GM12878 (cell line): ENCODE measurements at regions not wholly inside any gene's neighbourhood (a gene's known extent, or its start where the extent isn't known, plus 50 kb on each side); places are given as distances from the start of the nearest gene placed in this dataset.

Experiments used
- ATAC-seq: fragments of 200-7000 bp; cut with Tn5 transposase; 3 replicates; pipeline ENCODE4 v1.9.1; 2020; ENCODE audit warnings: mild to moderate bottlenecking, moderate library complexity
- BruUV-seq: library from RNA; stranded (reverse); fragments of 400-500 nt; replicated peaks from 2 replicates; lab custom pipeline; 2021; lab: Mats Ljungman, UMichigan
- CTCF ChIA-PET: fragments of 300-600 bp; sonication (Branson Sonifier 250); formaldehyde crosslinking; extraction: SDS; loops from one replicate; lab custom pipeline; 2021; ENCODE audit warnings: inconsistent platforms; lab: Yijun Ruan, JAX
- POLR2A ChIA-PET: fragments of 350-600 bp; formaldehyde crosslinking; extraction: SDS; loops from one replicate; lab custom pipeline; 2021; ENCODE audit warnings: inconsistent platforms; lab: Charles Lee
- RAD21 ChIA-PET: fragments of 300-600 bp; sonication (Branson Sonifier 250); formaldehyde crosslinking; loops from one replicate; lab custom pipeline; 2023; ENCODE audit warnings: antibody characterized with exemption; ENCODE audit not compliant: unreplicated experiment; lab: Charles Lee
- SMC1A ChIA-PET: fragments of 300-600 bp; sonication (Branson Sonifier 250); formaldehyde crosslinking; loops from one replicate; lab custom pipeline; 2023; ENCODE audit not compliant: unreplicated experiment, uncharacterized antibody; lab: Charles Lee
- DNase-seq: peaks from one replicate; pipeline ENCODE4 v3.0.0-alpha.2; 2011; ENCODE audit warnings: low read depth, low spot score
- FAIRE-seq: peaks from 3 replicates; lab custom pipeline; 2011; peaks lifted over from hg19 to GRCh38; lab: Jason Lieb, UNC
- H2AFZ ChIP-seq: 2 replicates; pipeline ENCODE4 v1.6.0; 2011; ENCODE audit warnings: low read depth, low read length, control low read depth; ENCODE audit not compliant: control insufficient read depth
- H3K27ac ChIP-seq: 2 replicates; pipeline ENCODE4 v1.5.1; 2011; ENCODE audit warnings: control low read depth; ENCODE audit not compliant: control insufficient read depth, insufficient read depth
- H3K27me3 ChIP-seq, 2 experiments: replicated peaks in 1 of 2; 2 replicates each; pipeline versions ENCODE4 v1.6.0 to v1.6.1; 2011; ENCODE audit warnings: low read length in 1 of 2; ENCODE audit not compliant: control insufficient read depth in 2 of 2, insufficient read depth in 2 of 2
- H3K36me3 ChIP-seq, 2 experiments: 2 replicates each; pipeline ENCODE4 v1.5.1; 2011; ENCODE audit warnings: low read length in 1 of 2; ENCODE audit not compliant: control insufficient read depth in 2 of 2, insufficient read depth in 2 of 2
- H3K4me1 ChIP-seq: 2 replicates; pipeline ENCODE4 v1.6.1; 2011; ENCODE audit warnings: mild to moderate bottlenecking, low read length, moderate library complexity, mixed read lengths; ENCODE audit not compliant: control insufficient read depth, insufficient read depth
- H3K4me2 ChIP-seq: 2 replicates; pipeline ENCODE4 v1.6.0; 2011; ENCODE audit warnings: control low read depth; ENCODE audit not compliant: control insufficient read depth, insufficient read depth
- H3K4me3 ChIP-seq: fragments of 200-600 bp; sonication (generic); 2 replicates; pipeline ENCODE4 v1.5.1; 2016
- H3K79me2 ChIP-seq: 2 replicates; pipeline ENCODE4 v1.6.0; 2011; ENCODE audit warnings: low read length; ENCODE audit not compliant: control insufficient read depth, insufficient read depth
- H3K9ac ChIP-seq: 2 replicates; pipeline ENCODE4 v1.8.0; 2011; ENCODE audit warnings: low read length, control low read depth, mixed read lengths; ENCODE audit not compliant: control insufficient read depth, insufficient read depth
- H3K9me3 ChIP-seq: replicated peaks from 3 replicates; pipeline ENCODE4 v1.5.1; 2011; ENCODE audit warnings: mild to moderate bottlenecking, low read length; ENCODE audit not compliant: control insufficient read depth, insufficient read depth
- H4K20me1 ChIP-seq: 2 replicates; pipeline ENCODE4 v1.6.0; 2011; ENCODE audit not compliant: control insufficient read depth, insufficient read depth
- BRCA1 ChIP-seq: IDR thresholded peaks from 2 replicates; pipeline ENCODE4 v1.6.1; 2011; ENCODE audit warnings: low read depth, low read length, improper control_type of control experiment
- DPF2 ChIP-seq: fragments of 450-650 bp; IDR thresholded peaks from 2 replicates; pipeline ENCODE4 v1.6.1; 2017; ENCODE audit warnings: mild to moderate bottlenecking
- EED ChIP-seq: sonication (generic); IDR thresholded peaks from 2 replicates; pipeline ENCODE4 v1.6.1; 2016; ENCODE audit warnings: antibody characterized with exemption, low read depth
- FOS ChIP-seq: IDR thresholded peaks from 3 replicates; pipeline ENCODE4 v1.6.1; 2011; ENCODE audit warnings: borderline replicate concordance; ENCODE audit not compliant: insufficient read length; ENCODE audit errors: extremely low read depth
- JUND ChIP-seq: IDR thresholded peaks from 2 replicates; pipeline ENCODE4 v1.6.1; 2012; ENCODE audit warnings: low read depth, mild to moderate bottlenecking, low read length, improper control_type of control experiment, moderate library complexity
- KLF5 ChIP-seq: fragments of 450-650 bp; IDR thresholded peaks from 2 replicates; pipeline ENCODE4 v1.6.1; 2014; ENCODE audit warnings: mild to moderate bottlenecking; ENCODE audit not compliant: partially characterized antibody
- MTA2 ChIP-seq: fragments of 450-650 bp; IDR thresholded peaks from 2 replicates; pipeline ENCODE4 v1.6.1; 2016; ENCODE audit warnings: low read depth, mild to moderate bottlenecking, moderate library complexity
- NFYA ChIP-seq: IDR thresholded peaks from 2 replicates; pipeline ENCODE4 v1.6.1; 2011; ENCODE audit warnings: low read depth, mild to moderate bottlenecking, low read length, improper control_type of control experiment, borderline replicate concordance
- PAX5 ChIP-seq: IDR thresholded peaks from 2 replicates; pipeline ENCODE4 v1.6.1; 2011; ENCODE audit warnings: low read depth, low read length, borderline replicate concordance
- SIN3A ChIP-seq: IDR thresholded peaks from 2 replicates; pipeline ENCODE4 v1.6.1; 2012; ENCODE audit warnings: low read depth, low read length, improper control_type of control experiment
- SKIL ChIP-seq: fragments of 450-650 bp; IDR thresholded peaks from 2 replicates; pipeline ENCODE4 v1.6.1; 2017; ENCODE audit warnings: mild to moderate bottlenecking, low read depth, inconsistent platforms; ENCODE audit not compliant: poor library complexity, severe bottlenecking
- SMAD1 ChIP-seq: fragments of 450-650 bp; IDR thresholded peaks from 2 replicates; pipeline ENCODE4 v1.6.1; 2018; ENCODE audit warnings: mild to moderate bottlenecking, low read depth; ENCODE audit not compliant: partially characterized antibody
- SMC3 ChIP-seq: IDR thresholded peaks from 2 replicates; pipeline ENCODE4 v1.6.1; 2011; ENCODE audit warnings: low read length, improper control_type of control experiment, borderline replicate concordance
- TCF3 ChIP-seq: IDR thresholded peaks from 2 replicates; pipeline ENCODE4 v1.6.1; 2012; ENCODE audit warnings: low read depth, mild to moderate bottlenecking, low read length, borderline replicate concordance; ENCODE audit not compliant: insufficient read depth
- ZSCAN29 ChIP-seq: fragments of 450-650 bp; IDR thresholded peaks from 2 replicates; pipeline ENCODE4 v1.6.1; 2017; ENCODE audit warnings: mild to moderate bottlenecking, moderate library complexity
- WGBS: methylation state at CpG from one replicate; pipeline ENCODE4 v1.1.6; 2016; ENCODE audit warnings: low lambda C conversion rate; ENCODE audit not compliant: insufficient replicate concordance, insufficient coverage; ENCODE audit errors: missing lambda C conversion rate; 5-methylcytosine and 5-hydroxymethylcytosine counted together
- in situ Hi-C: fragments of 300-500 bp; cut with MboI; formaldehyde crosslinking; loops from 9 replicates; pipeline ENCODE4 v1.14.3; 2018; ENCODE audit warnings: mixed read lengths
- intact Hi-C: fragments of 100-400 bp; cut with micrococcal nuclease; formaldehyde crosslinking; loops from one replicate; pipeline ENCODE4 v1.14.2; 2022; ENCODE audit not compliant: unreplicated experiment

GRCh38 chr2:153074207-153074606 lies 355.8 kb downstream of the ARL6IP6 start:
- Histone ChIP-seq H3K9ac (no peak overlapping the region), H3K36me3 (no peaks in the 10 kb centered on the region), H3K4me2 (no peak overlapping the region), H3K4me3 (no peak overlapping the region), H3K9me3 (no peaks in the 10 kb centered on the region), H3K27ac (no peak overlapping the region), H2AFZ (no peak overlapping the region)
- 25% methylated on average over 1 of the region's 1 CpG for WGBS
- intact Hi-C loops = no loop called here
- CTCF ChIA-PET = no interaction called here
- ATAC-seq (no peak), FAIRE-seq (no peak)
- SMC1A ChIA-PET = no interaction called here
- RAD21 ChIA-PET = no interaction called here
- in situ Hi-C loops = no loop called here
- TF ChIP-seq MTA2 (no peak), BRCA1 (no peak), JUND (no peak), DPF2 (no peak), KLF5 (no peak), EED (no peak), SKIL (no peak), ZSCAN29 (no peak), SIN3A (no peak), PAX5 (no peak), NFYA (no peak), SMAD1 (no peak), TCF3 (no peak), FOS (no peak), SMC3 (no peak)
- TF ChIP-seq, all 136 proteins: peak for 0
- POLR2A ChIA-PET = no interaction called here
- Histone ChIP-seq H3K79me2 (no peaks in the 10 kb centered on the region), H4K20me1 (no peaks in the 10 kb centered on the region), H3K4me1 (no peaks in the 10 kb centered on the region), H3K27me3 (no peaks in the 10 kb centered on the region)
- no TSS peak for BruUV-seq
- DNase-seq = no peak
